ENCODE measurements at regions not wholly inside any gene's neighbourhood (a gene's known extent, or its start where the extent isn't known, plus 50 kb on each side); places are given as distances from the start of the nearest gene placed in this dataset.

DNA sequence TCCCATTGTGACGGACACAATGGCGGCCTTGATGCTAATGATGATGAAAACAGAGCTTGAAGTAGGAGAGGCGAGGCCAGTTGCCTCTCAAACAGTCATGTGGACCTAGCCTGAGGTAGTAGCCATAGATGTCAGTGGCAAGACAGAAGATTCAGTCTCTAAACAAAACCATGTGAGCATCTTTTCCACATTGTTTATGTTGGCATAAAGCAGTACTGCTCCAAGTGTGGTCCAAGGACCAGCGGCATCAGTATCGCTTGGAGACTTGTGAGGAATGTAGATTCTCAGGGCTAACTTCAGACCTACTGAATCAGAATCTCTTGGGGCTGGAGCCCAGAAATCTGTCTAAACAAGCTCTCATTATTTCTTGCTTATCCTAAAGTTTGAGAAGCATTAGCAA is 312.8 kb upstream of the JAG1 start:
- DNase-seq (ENCODE audit: low spot score): no peak

DNA sequence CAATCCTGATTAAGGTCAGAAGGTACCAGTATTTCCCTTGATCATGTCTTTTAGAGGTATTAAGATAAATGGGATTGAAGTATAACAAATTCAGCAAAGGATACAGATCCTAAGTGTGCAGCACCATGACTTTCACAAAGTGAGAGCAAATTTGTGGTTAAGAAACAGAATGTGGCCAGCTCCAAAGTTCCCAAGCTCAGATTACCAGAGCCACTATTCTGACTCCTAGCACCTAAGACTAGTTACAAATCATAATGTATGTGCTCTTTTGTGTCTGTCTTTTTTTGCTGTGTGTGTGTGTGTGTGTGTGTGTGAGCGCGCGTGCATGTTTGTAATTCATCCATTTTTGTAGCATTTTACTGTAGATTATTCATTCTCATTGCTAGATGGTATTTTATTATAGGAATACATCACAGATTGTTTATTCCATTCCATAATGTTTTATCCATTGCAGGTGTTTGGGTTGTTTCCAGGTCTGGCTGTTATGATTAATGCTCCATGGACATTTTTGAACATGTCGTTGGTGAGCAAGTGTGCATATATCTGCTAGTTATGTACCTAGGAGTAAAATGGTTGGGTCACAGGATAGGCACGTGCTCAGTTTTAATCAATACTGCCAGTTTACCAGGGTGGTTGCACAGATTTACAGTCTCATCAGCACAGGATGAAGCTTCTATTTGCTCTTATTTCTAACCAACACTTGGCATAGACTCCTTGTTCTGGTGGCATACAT is 314.0 kb upstream of the JAG1 start:
- DNase-seq (ENCODE audit: low spot score): no peak

DNA sequence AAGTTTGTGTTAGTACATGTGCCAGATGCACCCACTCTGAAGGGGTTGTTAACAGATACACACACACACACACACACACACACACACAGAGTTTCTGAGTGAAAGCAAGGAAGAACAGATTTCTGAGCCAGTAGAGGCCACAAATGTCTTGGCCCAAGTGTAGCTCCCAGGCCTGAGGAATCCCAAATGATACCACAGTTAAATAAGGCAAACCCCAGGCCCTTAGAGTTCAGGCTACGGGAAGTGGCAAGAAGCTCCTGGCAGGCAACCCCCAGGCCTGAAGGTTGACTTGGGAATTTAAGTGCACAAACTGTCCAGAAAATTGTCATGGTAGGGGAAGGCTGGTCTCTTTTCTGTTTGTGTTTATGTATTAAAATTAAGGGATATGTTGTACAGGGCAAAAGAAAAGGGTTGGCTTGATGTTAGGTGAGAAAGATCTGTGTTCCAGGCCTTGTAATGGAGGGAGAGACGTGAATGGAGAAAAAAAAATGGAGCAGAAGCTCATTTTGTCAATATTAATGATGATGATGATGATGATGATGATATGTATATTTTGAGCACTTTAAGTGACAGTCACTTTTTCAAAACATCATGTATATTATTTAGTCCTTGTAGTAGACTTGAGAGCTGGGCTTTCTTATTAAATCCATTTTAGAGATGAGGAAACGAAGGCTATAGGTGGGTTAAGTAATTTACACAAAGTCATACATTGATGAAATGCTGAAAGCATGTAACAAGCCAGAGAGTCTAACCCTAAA is 317.0 kb upstream of the JAG1 start:
- no peak for DNase-seq (ENCODE audit: low spot score)

DNA sequence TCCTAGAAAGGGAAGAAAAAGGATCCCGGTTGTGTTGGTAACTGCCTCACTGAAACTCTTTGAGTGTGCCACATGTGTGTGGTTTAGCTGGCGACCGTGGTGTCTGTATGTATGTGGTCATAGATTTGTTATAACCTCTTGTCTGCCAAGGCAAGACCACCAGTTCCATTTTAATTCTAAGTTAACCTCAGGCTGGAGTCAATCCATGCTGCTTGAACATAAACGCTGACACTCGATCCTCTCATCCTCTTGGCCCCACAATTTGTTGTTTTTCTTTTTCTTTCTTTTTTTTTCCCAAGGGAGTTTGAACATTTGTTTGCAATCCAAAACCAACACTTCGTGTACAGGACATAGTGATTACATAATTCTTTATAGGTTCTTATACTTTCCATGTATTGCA is 318.9 kb upstream of the JAG1 start:
- no peak for DNase-seq (ENCODE audit: low spot score)

DNA sequence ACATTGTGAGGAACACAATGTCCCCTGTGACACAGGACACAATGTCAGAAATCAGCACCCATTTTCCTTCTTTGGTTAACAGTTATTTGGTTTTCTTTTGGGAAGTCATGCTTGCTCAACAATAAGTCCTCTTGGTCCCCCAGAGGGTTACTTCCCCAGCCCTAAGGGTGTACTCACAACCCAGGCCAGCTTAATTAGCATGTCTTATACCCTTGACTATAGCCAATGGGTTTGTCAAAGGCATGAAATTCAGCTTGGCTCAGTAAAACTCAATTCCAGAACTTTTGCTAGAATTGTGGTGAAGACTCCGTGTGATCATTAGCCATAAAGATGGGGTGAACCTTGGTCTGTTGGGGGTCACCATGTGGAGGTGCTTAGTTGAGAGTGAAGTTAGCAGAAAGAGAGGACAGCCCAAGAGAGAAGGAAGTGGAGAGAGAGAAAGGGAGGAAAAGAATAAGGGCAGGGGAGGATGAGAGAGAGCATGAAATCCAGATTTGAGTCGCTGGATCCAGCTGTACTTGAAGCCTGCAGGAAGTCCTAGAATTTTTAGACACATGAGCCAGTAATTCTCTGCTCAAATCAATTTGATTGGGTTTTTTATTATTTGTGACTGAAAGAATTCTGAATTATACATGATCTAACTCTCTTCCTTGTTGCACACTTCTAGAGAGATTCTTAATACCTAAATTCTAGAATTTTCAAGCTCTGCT is 321.3 kb upstream of the JAG1 start:
- no peak for DNase-seq (ENCODE audit: low spot score)

- no peak for DNase-seq (ENCODE audit: low spot score)
Observed at GRCh38 chr20:10998476-10998875, 324.7 kb upstream of the JAG1 start.

- no peak for DNase-seq (ENCODE audit: low spot score)
Observed at GRCh38 chr20:11000416-11000815, 326.6 kb upstream of the JAG1 start.

- DNase-seq (ENCODE audit: low spot score): no peak
Observed at GRCh38 chr20:11001302-11001701, 327.5 kb upstream of the JAG1 start.

DNA sequence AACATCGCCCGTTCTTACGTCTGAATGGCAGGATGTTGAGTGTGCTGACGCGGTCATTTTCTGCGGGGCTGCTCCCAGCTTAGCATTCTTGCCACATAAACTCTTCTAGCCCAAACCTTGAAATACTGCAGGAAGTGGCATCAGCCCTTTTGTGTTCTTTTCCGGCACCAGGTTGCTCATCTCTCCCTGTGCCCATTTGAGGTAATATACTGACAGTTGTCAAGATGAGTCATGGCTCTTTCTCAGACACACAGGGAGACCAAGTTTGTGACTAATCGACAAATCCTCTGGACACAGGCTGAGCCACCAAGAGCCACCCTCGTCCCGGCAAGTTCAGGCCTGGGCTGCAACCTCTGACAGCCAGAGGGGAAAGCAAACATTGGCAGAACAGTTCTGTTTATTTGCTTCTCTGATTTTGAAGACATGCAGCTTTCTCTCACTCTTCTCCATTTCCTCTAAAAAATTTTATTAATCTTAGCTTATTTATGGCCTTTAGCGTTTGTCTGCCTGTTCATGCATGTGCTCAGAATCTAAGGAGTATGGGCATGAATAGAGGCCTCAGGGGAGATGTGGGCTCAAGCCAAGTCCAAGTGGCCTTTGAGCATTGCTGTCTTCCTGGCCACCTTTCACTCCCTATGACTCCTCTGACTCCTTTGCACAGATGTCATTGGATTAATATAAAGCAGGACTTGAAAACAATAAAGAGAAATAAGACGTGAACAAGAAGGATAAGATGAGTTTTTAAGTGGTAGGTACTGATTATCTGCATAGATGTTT is 328.2 kb upstream of the JAG1 start:
- DNase-seq (ENCODE audit: low spot score): peak; percentile 70

DNA sequence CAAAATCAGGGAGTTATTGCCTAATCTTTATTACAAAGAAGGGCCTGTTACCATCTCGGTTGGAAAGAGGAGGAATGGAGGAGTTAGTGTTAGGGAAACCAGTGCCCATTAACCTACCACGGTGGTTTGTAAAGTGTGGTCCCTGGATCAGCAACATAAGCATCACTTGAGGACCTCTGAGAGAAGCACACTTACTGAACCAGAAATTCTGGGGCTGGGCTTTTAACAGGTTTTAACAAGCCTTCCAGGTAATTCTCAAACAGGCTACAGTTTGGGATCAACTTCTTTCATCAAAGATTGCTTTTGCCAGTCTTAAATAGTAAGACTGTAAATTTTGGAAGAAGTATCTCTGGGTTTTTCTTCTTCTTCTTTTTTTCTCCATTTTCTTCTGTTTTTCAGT is 329.5 kb upstream of the JAG1 start:
- no peak for DNase-seq (ENCODE audit: low spot score)

- DNase-seq (ENCODE audit: low spot score): no peak
Observed at GRCh38 chr20:11008444-11009033, 334.7 kb upstream of the JAG1 start.

DNA sequence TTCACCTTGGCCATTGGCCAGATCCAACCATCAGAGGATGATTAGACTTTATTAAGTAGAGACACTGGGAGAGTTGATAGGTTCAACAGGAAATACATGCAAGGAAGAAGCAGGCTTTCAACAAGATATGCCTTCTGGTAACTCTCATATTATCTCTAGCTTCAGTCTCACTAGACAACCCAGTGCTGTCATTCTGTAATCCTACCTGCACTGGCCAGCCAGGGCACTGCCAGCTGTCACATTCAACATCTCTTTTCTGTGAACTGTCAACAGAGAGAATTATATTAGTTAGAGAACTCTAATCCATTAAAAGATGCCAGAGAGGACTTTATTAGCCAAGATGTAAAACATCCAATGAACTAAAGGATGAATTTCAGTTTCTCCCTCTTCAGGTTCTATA is 337.9 kb upstream of the JAG1 start:
- DNase-seq (ENCODE audit: low spot score): no peak

- no peak for DNase-seq (ENCODE audit: low spot score)
Observed at GRCh38 chr20:11012975-11013374, 339.2 kb upstream of the JAG1 start.

GRCh38 chr20:11013801-11014200 is 340.0 kb upstream of the JAG1 start:
- DNase-seq (ENCODE audit: low spot score): no peak

DNA sequence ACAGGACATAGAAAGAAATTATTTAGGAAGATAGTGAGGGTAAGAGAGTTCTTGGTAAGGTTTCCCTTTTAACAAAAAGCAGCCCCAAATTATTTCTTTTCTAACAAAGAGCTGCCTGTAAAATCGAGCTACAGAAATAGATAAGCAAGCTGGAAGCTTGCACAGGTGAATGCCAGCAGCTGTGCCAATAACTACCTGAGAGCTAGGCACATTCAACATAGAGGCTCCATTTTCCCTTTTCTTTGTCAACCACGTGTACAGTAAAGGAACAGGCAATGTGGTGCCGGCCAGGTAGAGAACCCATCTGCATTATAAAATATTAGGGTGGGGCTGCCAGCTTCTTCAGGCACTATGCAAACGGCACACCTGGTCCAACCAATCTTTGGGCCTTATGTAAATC is 341.6 kb upstream of the JAG1 start:
- DNase-seq (ENCODE audit: low spot score): no peak

DNA sequence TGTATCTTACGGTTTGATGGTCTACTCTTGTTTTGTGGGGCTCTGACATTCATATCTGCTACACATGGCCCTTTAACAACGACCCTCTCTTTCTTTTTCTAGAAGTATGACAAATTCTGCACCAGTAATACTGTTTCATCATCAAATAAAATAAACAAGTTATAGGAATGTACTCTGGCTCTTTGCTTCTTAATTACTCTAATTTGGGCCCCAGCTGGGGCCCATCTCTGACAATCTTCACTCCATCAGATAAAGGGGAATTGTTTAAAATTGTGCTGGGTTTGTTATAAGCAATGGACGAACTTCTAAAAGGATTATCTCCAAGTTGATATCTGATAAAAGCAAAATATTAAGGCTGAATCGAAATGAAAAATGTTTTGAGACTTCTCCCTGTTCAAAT is 343.6 kb upstream of the JAG1 start:
- DNase-seq (ENCODE audit: low spot score): no peak

- DNase-seq (ENCODE audit: low spot score): no peak
Observed at GRCh38 chr20:11018668-11019170, 344.9 kb upstream of the JAG1 start.

GRCh38 chr20:11020712-11021111 is 346.9 kb upstream of the JAG1 start:
- DNase-seq (ENCODE audit: low spot score): no peak

GRCh38 chr20:11027224-11027623 is 353.4 kb upstream of the JAG1 start:
- no peak for DNase-seq (ENCODE audit: low spot score)

- DNase-seq (ENCODE audit: low spot score): no peak
Observed at GRCh38 chr20:11030351-11030750, 356.6 kb upstream of the JAG1 start.

- DNase-seq (ENCODE audit: low spot score): no peak
Observed at GRCh38 chr20:11031300-11031699, 357.5 kb upstream of the JAG1 start.

Measured in HT-29 (cell line).